Neural crest cell (in vitro differentiated cells): ENCODE measurements at regions not wholly inside any gene's neighbourhood (a gene's known extent, or its start where the extent isn't known, plus 50 kb on each side); places are given as distances from the start of the nearest gene placed in this dataset.

ENCODE experiments used
- DNase-seq: peaks from one replicate; pipeline ENCODE4 v3.0.0; 2021; ENCODE audit warnings: low read depth, mixed read lengths, low spot score
- H3K27ac Mint-ChIP-seq: one replicate; pipeline ENCODE4 v1.8.0; 2021; ENCODE audit warnings: mild to moderate bottlenecking, mixed read lengths; ENCODE audit not compliant: unreplicated experiment
- H3K27me3 Mint-ChIP-seq: 2 replicates; pipeline ENCODE4 v1.8.0; 2021; ENCODE audit warnings: low read depth, mild to moderate bottlenecking, mixed read lengths
- H3K36me3 Mint-ChIP-seq: 2 replicates; pipeline ENCODE4 v1.8.0; 2021; ENCODE audit warnings: low read depth, mild to moderate bottlenecking, mixed read lengths
- H3K4me1 Mint-ChIP-seq: 2 replicates; pipeline ENCODE4 v1.8.0; 2021; ENCODE audit warnings: mixed read lengths
- H3K4me3 Mint-ChIP-seq: one replicate; pipeline ENCODE4 v1.8.0; 2021; ENCODE audit warnings: mild to moderate bottlenecking, mixed read lengths
- H3K9me3 Mint-ChIP-seq: 2 replicates; pipeline ENCODE4 v1.8.0; 2021; ENCODE audit warnings: mixed read lengths
- TF ChIP-seq, protein P1 (sequence below): fragments of 200-600 bp; sonication (generic); conservative IDR thresholded peaks from 2 replicates; pipeline ENCODE4 v1.5.0; 2021; ENCODE audit warnings: antibody characterized with exemption, mild to moderate bottlenecking

GRCh38 chr4:108450236-108450898 lies 170.0 kb upstream of the RPL34 start:
- H3K27ac Mint-ChIP-seq, result no peak overlapping the region
- no peak overlapping the region for H3K4me3 Mint-ChIP-seq
- H3K4me1 Mint-ChIP-seq, result no peaks in the 10 kb centered on the region
- H3K9me3 Mint-ChIP-seq, result no peaks in the 10 kb centered on the region
- no peaks in the 10 kb centered on the region for H3K27me3 Mint-ChIP-seq
- DNase-seq, result no peak
- TF ChIP-seq, protein P1, sequence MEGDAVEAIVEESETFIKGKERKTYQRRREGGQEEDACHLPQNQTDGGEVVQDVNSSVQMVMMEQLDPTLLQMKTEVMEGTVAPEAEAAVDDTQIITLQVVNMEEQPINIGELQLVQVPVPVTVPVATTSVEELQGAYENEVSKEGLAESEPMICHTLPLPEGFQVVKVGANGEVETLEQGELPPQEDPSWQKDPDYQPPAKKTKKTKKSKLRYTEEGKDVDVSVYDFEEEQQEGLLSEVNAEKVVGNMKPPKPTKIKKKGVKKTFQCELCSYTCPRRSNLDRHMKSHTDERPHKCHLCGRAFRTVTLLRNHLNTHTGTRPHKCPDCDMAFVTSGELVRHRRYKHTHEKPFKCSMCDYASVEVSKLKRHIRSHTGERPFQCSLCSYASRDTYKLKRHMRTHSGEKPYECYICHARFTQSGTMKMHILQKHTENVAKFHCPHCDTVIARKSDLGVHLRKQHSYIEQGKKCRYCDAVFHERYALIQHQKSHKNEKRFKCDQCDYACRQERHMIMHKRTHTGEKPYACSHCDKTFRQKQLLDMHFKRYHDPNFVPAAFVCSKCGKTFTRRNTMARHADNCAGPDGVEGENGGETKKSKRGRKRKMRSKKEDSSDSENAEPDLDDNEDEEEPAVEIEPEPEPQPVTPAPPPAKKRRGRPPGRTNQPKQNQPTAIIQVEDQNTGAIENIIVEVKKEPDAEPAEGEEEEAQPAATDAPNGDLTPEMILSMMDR, result no peak
- H3K36me3 Mint-ChIP-seq, result no peaks in the 10 kb centered on the region

DNA sequence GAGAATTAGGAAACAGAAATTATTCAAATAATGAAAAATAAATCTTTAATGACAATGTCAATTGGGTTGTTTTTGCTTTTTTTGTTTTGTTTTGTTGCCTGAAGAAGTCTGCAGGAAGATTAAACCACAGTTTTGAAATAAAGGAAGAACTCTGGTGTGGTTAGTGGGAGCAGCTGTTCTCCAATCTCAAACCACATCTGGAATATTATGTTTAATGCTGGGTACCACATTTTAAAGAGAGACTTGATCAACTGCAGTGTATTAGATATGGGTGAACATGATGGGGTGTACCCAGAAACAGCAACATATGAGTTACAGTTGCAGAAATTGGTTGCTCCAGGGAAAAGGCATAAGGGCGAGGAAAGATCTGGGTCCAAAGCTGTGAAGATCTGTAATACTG lies 171.2 kb upstream of the RPL34 start:
- TF ChIP-seq, protein P1, result no peak
- Mint-ChIP-seq H3K4me1 (no peaks in the 10 kb centered on the region), H3K9me3 (no peaks in the 10 kb centered on the region), H3K4me3 (no peak overlapping the region), H3K27me3 (no peaks in the 10 kb centered on the region), H3K36me3 (no peaks in the 10 kb centered on the region), H3K27ac (no peak overlapping the region)
- no peak for DNase-seq

DNA sequence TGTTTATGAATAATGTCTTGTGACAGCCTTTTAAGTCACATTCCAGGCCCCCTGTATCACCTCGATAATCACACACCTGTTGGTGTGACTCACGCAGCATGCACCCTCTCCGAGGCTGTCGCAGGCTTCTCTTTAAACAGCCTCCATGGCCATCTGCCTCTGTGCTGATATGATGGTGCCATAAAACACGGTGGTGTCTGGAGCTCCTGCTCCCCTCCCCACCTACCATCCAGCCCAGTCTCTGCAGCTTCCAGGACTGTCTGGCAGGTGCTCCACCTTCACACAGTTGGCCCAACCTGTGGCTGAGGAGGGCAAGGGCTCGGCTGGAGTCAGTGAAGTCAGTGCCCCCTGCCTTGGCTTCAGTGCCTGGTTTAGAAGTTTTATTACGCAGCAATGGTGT lies 173.8 kb upstream of the RPL34 start:
- H3K9me3 Mint-ChIP-seq, result no peaks in the 10 kb centered on the region
- TF ChIP-seq, protein P1, result no peak
- no peaks in the 10 kb centered on the region for H3K27me3 Mint-ChIP-seq
- no peaks in the 10 kb centered on the region for H3K4me1 Mint-ChIP-seq
- no peaks in the 10 kb centered on the region for H3K36me3 Mint-ChIP-seq
- no peak for DNase-seq
- H3K27ac Mint-ChIP-seq, result no peak overlapping the region
- H3K4me3 Mint-ChIP-seq, result no peak overlapping the region

DNA sequence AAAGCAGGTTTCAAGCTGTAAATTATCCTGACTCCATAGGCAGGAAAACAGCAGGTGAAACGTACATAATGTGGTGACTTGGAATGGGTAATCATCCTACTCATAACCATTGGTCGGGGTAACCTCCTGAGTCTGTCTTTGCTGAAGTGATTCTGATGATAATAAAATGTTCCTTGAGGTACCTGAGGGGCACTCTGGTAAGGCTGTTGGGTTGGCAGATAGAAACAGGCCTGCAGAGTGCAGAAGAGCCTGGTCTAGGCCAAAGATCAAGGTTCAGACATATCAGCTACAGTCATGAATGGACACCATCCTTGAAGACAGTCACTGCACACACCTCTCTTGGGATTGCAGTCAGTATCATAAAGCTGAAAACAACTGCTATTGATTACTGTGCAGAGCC lies 174.7 kb upstream of the RPL34 start:
- no peaks in the 10 kb centered on the region for H3K36me3 Mint-ChIP-seq
- H3K27me3 Mint-ChIP-seq, result no peaks in the 10 kb centered on the region
- H3K9me3 Mint-ChIP-seq, result no peaks in the 10 kb centered on the region
- H3K4me3 Mint-ChIP-seq, result no peak overlapping the region
- DNase-seq, result no peak
- no peak overlapping the region for H3K27ac Mint-ChIP-seq
- no peaks in the 10 kb centered on the region for H3K4me1 Mint-ChIP-seq
- TF ChIP-seq, protein P1, result no peak

DNA sequence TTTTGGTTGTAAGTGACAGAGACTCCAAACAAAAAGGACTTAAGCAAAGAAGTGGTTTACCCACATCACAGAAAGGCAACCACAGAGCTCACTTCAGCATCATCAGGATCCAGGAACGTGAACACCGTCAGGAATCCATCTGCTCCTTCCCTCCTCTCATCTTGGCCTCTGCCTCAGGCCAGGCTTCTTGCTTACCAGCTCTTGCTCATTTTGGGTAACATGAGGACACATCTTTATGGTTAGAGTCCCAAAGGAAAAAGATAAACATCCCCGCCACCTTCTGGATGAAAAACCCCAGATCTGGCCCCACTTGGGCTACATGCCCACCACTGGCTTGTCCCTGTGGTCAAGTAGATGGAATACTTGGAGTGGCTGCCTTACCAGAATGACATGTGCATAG lies 176.8 kb upstream of the RPL34 start:
- no peak for DNase-seq
- H3K4me3 Mint-ChIP-seq, result no peak overlapping the region
- no peaks in the 10 kb centered on the region for H3K27me3 Mint-ChIP-seq
- TF ChIP-seq, protein P1, result no peak
- H3K4me1 Mint-ChIP-seq, result no peaks in the 10 kb centered on the region
- H3K9me3 Mint-ChIP-seq, result peaks cover under 1% of the 10 kb centered on the region
- no peak overlapping the region for H3K27ac Mint-ChIP-seq
- no peaks in the 10 kb centered on the region for H3K36me3 Mint-ChIP-seq
